HG02588 (cell line): ENCODE measurements at regions not wholly inside any gene's neighbourhood (a gene's known extent, or its start where the extent isn't known, plus 50 kb on each side); places are given as distances from the start of the nearest gene placed in this dataset.
"Not testable (repeated sequence)": the region's sequence is repeated elsewhere in the genome, so short reads cannot be mapped to it uniquely, and the experiment has no call there.

Experiments used
- ATAC-seq: cut with Tn5 transposase; IDR thresholded peaks from one replicate; pipeline ENCODE4 v1.9.1; 2021; ENCODE audit warnings: mild to moderate bottlenecking, moderate library complexity; ENCODE audit not compliant: unreplicated experiment

- ATAC-seq: no peak
Measured at GRCh38 chr1:70553567-70553956, 142.5 kb downstream of the CTH start.

- ATAC-seq: no peak
Measured at GRCh38 chr1:70554341-70554740, 143.3 kb downstream of the CTH start.

GRCh38 chr1:70556541-70556940 is 145.5 kb downstream of the CTH start:
- no peak for ATAC-seq

- ATAC-seq: no peak
Measured at GRCh38 chr1:70567167-70567566, 156.1 kb downstream of the CTH start.

DNA sequence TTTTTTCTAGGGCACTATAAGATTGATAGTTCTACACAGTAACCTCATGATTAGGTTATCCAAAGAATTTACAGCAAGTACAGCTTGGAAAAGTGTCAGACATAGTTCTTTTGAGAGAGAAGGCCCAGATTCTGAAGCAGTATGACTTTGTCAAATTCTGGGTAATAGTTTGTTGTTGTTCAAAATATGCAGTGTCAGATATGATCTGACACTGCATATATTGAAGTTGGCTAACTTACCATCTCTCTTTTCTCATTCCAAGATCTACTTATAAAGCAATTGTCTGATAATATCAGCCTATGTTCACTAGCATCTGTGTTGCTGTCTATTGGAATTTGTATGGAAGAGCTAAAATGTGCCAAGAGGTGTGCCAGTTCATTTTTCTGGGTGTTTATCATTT is 160.1 kb downstream of the CTH start:
- ATAC-seq: no peak

DNA sequence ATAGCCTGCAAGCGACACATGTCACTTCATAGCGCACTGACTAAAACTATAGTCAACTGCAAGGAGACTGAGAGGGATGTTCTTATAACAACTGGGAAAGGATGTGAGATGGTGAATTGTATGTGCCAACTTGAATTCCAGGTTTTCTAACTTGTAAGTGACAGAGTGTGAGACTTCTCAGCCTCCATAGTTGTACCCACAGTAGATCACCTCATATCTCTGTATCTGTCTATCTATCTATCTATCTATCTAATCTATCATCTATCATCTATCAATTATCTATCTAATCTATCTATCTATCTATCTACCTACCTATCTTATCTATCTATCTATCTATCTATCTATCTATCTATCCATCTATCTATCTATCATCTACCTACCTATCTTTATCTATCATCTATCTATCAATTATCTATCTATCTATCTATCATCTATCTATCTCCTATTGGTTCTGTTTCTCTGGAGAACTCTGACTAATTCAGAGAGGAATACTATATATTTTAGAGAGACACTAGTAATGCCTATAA is 162.3 kb downstream of the CTH start:
- no peak for ATAC-seq

DNA sequence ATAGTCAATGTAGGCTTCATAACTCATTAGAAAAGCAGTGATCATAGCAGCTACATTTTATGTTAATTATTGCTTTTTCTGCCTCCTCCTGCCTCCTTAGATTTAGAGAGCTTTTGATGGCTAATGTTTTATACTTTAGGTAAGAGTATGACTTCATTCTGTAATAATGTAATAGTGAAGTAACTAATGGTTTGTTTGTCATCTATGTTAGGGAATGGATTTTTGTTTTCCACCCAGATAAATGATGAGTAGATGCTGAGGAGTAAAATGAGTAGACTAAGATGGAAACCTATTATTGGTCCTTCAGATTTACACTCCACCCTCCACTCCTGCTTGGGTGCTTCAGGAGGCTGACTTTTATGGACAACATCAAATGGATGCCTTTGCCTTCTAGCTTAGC is 170.6 kb downstream of the CTH start:
- ATAC-seq: no peak

DNA sequence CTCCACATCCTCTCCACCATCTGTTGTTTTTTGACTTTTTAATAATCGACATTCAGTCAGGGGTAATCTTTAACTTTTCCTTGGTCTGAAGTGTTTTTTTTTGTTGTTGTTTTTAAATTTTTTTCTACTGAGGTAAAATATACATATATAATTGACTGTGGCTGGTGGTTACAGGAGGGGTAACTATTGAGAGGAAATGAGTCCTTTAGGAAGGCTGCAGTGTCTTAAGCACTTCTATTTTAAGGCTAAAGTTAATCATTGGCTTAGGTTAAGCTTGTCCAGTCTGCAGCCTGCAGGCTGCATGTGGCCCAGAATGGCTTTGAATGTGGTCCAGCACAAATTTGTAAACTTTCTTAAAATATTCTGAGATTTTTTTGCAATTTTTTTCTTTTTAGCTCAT is 172.5 kb downstream of the CTH start:
- ATAC-seq: peak; percentile 79

DNA sequence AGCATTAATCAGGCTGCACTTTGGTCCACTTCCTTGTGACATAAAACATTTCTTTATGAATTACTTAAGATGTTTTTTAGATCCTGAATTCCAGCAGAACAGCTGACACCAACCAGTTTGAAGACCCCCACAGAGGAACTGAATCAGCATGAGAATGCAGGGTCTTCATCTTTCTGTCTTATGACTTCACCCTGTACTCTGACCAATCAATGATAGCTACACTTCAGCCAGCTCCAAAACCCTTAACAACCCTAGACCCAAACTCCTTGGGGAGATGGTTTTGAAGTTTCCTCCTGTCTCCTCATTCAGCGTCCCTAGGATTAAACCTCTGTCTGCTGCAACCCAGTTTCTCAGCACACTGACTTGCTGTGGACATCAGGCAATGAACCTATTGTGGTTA is 175.0 kb downstream of the CTH start:
- ATAC-seq: no peak

DNA sequence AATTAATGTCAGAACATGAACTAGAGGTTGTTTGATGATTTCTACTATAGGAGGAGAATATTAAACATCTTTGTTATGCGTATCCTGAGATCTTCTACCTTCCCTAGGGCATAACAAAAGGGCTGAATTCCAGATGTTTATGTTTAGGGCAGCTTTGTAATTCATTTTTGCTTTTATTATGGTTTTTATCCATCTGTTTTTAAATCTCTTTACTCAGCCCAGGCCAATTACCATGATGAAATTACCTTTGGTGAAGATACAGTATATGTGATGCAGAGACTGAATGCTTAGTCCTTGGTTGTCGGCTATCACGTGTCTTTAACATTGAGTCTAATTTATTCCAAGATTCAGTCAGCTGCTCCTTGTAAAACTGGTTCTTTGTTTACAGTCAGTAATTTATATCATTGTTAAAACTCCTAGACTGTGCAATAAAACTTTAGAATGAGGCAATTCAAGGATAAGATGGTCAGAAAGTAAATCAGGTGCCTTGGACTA is 176.9 kb downstream of the CTH start:
- ATAC-seq: no peak

DNA sequence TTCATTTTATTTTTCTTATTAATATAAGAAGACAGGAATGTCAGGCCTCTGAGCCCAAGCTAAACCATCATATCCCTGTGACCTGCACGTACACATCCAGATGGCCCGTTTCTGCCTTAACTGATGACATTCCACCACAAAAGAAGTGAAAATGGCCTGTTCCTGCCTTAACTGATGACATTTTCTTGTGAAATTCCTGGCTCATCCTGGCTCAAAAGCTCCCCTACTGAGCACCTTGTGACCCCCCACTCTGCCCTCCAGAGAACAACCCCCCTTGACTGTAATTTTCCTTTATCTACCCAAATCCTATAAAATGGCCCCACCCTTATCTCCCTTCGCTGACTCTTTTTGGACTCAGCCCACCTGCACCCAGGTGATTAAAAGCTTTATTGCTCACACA is 182.5 kb downstream of the CTH start:
- ATAC-seq: not testable (repeated sequence)

DNA sequence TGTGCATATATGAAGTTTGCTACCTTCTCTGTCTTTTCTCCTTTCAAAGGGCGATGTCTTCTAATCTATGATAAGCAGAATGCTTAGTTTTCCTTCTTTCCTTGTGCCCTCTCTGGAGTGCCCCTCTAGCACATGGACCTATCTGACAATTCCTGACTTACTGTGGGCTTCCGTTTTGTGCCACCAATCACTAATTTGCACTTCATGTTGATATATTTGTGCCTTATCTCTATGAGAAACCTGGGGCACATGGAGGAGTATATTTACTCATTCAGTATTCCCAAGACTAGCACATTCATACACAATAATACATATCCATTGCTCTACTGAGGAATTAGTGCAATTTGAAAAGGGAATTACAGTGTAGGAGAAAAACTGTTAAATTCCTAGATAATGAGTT is 197.7 kb downstream of the CTH start:
- no peak for ATAC-seq

GRCh38 chr1:70610164-70610563 is 199.1 kb downstream of the CTH start:
- ATAC-seq: not testable (repeated sequence)

- no peak for ATAC-seq
Measured at GRCh38 chr1:70616946-70617345, 205.9 kb downstream of the CTH start.

- no peak for ATAC-seq
Measured at GRCh38 chr1:70617728-70618127, 206.7 kb downstream of the CTH start.

DNA sequence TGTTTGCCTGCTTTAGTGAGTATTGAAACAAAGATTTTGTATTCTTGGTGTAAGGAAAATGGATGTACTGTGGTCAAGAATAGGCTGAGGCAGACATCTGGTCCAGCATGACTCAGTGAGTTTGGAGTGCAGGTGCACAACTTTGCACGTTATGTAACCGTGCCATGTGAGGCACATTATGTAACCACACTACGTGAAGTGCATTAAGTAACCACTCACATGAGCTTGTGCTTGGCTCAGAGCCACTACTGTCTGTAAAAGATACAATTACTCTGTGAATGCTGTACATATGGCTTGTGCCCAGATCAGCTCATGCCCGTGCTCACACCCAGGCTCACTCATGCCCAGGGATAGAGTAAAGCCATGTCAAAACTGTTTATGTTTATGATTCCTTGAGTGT is 216.8 kb downstream of the CTH start:
- ATAC-seq: no peak

GRCh38 chr1:70628973-70629372 is 217.9 kb downstream of the CTH start:
- ATAC-seq: no peak

DNA sequence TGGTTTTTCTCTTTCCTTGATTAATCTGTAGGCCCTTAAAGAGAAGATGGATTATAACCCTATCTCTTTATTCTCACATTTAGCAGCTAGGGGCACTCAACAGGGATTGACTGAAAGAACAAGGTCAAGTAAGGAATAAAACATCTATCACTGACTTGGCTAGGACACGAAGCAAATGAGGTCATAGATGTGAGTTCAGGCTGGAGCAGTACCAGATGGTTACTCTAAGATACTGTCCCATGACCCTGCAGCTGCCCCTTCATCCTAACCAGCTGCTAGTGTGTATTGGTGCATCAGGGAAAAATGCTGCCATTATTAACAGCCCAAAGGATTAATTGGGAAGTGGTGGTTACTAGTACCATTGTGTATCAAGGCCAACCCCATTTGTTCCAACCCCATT is 221.9 kb downstream of the CTH start:
- ATAC-seq: no peak

- no peak for ATAC-seq
Measured at GRCh38 chr1:70635868-70636267, 224.8 kb downstream of the CTH start.

DNA sequence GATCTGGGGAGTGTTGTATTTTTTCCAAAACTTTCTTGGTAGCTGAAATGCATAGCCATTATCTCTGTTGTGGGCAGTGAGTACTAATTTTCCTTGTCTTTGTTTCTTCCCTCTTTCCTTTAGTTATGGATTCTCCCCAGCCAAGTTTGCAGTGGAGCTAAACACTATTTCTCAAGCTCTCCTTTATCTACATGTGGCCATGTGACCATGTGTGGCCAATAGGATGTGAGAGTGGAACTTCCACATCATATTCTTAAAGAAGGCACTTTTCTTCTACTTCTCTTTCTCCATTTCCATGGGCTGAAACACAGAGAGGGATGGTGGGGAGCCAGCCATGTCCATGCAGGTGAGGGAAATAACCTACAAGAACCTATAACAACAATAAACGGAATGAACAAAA is 230.8 kb downstream of the CTH start:
- no peak for ATAC-seq

GRCh38 chr1:70656361-70656760 is 245.3 kb downstream of the CTH start:
- no peak for ATAC-seq

- ATAC-seq: no peak
Measured at GRCh38 chr1:70659891-70660290, 248.8 kb downstream of the CTH start.

GRCh38 chr1:70666381-70667140 is 255.5 kb downstream of the CTH start:
- ATAC-seq: no peak
